ENCODE measurements at regions not wholly inside any gene's neighbourhood (a gene's known extent, or its start where the extent isn't known, plus 50 kb on each side); places are given as distances from the start of the nearest gene placed in this dataset.
"Not testable (repeated sequence)": the region's sequence is repeated elsewhere in the genome, so short reads cannot be mapped to it uniquely, and the experiment has no call there.

DNA sequence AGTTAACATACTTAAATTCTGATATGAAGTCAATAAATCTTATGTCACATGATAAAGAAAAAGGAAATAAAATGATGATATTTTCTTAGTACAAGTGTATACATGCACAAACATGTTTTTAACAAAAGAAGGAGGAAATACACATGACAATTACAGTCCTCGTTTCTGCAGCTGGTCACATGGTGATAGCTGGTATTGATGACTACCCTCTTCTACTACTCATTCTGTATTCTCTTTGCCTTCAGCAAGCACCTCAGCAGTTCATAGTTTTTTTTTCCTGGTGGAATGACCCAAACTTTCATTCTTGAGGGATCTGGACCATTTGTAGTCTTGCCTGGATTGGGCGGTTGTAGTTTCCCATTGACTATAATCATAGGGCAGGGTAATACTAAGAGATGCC lies 64.4 kb upstream of the CFAP126 start:
- Histone ChIP-seq H3K27me3 (ENCODE audit: control insufficient read depth in 1 of 2, insufficient read depth in 2 of 2, low read length in 2 of 2) (peaks cover 10 to 24% of the 10 kb centered on the region in 2 donors), H3K9ac (ENCODE audit: low read length) (no peak overlapping the region), H3K4me1 (ENCODE audit: insufficient read depth, low read length) (no peaks in the 10 kb centered on the region), H3K4me3 (ENCODE audit: low read depth in 1 of 2, low read length in 2 of 2) (no peak overlapping the region), H3K9me3 (ENCODE audit: low read length) (no peaks in the 10 kb centered on the region), H3K36me3 (ENCODE audit: insufficient read depth, low read length) (no peaks in the 10 kb centered on the region), H3K27ac (ENCODE audit: low read depth, low read length) (no peak overlapping the region)

DNA sequence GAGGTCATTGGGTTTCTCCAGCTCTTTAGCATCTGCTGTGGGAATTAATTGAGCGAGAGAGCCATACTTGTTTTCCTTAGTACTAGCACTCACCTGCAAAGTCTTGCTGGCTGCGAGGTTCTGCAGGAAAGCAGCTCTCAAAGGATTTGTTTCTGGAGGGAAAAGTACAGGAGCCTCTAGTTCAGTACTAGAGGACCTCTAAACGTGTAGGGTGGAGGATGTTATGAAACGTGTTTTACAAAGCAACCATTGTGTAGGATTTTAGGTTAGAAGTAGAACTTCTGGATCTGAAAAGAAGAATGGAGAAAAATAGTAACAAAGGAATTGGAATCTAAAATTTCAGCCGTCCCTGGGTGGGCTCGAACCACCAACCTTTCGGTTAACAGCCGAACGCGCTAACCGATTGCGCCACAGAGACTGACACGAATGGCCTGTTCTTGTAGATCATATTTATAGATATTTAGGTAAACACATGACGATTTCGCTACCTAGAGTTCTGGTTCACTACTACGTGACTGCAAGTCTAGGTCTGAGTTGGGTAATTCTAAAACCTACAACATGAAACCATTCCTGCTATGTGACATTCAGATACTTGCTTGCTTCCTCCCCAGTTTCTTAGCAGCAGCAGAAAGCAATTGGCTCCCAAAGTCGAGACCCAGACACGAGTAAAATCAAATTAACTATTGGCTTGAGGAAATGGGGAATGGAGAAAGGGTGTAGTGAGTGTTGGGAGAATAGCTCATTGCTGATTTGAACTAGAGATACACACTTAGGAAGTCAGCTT lies 60.2 kb upstream of the CFAP126 start:
- Histone ChIP-seq H3K27ac (ENCODE audit: low read depth, low read length) (no peak overlapping the region), H3K4me1 (ENCODE audit: insufficient read depth, low read length) (no peaks in the 10 kb centered on the region), H3K27me3 (ENCODE audit: control insufficient read depth in 1 of 2, insufficient read depth in 2 of 2, low read length in 2 of 2) (peaks cover 18 to 24% of the 10 kb centered on the region in 2 donors)

DNA sequence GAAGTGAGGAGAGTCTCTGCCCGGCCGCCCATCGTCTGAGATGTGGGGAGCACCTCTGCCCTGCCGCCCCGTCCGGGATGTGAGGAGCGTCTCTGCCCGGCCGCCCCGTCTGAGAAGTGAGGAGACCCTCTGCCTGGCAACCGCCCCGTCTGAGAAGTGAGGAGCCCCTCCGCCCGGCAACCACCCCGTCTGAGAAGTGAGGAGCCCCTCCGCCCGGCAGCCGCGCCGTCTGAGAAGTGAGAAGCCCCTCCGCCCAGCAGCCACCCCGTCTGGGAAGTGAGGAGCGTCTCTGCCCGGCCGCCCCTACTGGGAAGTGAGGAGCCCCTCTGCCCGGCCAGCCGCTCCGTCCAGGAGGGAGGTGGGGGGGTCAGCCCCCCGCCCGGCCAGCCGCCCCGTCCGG lies 55.2 kb upstream of the CFAP126 start:
- H3K9me3 ChIP-seq (ENCODE audit: low read length); H3K4me1 ChIP-seq (ENCODE audit: insufficient read depth, low read length); H3K9ac ChIP-seq (ENCODE audit: low read length); H3K36me3 ChIP-seq (ENCODE audit: insufficient read depth, low read length); H3K27ac ChIP-seq (ENCODE audit: low read depth, low read length); H3K4me3 ChIP-seq (ENCODE audit: low read depth in 1 of 2, low read length in 2 of 2): not testable (repeated sequence)
- peaks cover 6 to 15% of the 10 kb centered on the region in 2 donors for H3K27me3 ChIP-seq (ENCODE audit: control insufficient read depth in 1 of 2, insufficient read depth in 2 of 2, low read length in 2 of 2)

More for the DNA sequence above, 60.2 kb upstream of the CFAP126 start:
- Histone ChIP-seq H3K36me3 (ENCODE audit: insufficient read depth, low read length) (no peaks in the 10 kb centered on the region), H3K9ac (ENCODE audit: low read length) (no peak overlapping the region), H3K4me3 (ENCODE audit: low read depth in 1 of 2, low read length in 2 of 2) (no peak overlapping the region), H3K9me3 (ENCODE audit: low read length) (no peaks in the 10 kb centered on the region)

DNA sequence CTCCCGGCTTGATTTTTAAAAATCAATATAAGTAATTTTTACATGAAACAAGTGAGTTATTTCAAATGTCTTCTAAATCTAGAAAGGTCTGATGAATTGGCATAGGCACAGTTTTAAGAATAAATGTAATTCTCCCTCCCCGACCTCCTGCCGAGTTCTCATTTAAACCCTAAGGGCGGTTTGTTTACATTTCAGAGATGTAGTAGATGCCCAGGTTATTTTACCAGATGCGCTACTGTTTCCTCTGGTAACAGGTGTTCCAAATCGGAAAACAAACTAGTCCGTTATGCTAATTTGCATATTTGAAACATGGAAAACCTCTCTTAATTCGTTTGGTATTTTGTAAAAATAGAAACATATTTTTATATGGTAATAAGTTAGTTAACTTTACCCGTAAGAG lies 53.8 kb upstream of the CFAP126 start:
- Histone ChIP-seq H3K9ac (ENCODE audit: low read length) (no peak overlapping the region), H3K4me3 (ENCODE audit: low read depth in 1 of 2, low read length in 2 of 2) (no peak overlapping the region), H3K27ac (ENCODE audit: low read depth, low read length) (no peak overlapping the region), H3K4me1 (ENCODE audit: insufficient read depth, low read length) (no peaks in the 10 kb centered on the region), H3K27me3 (ENCODE audit: control insufficient read depth in 1 of 2, insufficient read depth in 2 of 2, low read length in 2 of 2) (peaks cover 0 to 1% of the 10 kb centered on the region in 2 donors), H3K36me3 (ENCODE audit: insufficient read depth, low read length) (no peaks in the 10 kb centered on the region), H3K9me3 (ENCODE audit: low read length) (no peaks in the 10 kb centered on the region)

DNA sequence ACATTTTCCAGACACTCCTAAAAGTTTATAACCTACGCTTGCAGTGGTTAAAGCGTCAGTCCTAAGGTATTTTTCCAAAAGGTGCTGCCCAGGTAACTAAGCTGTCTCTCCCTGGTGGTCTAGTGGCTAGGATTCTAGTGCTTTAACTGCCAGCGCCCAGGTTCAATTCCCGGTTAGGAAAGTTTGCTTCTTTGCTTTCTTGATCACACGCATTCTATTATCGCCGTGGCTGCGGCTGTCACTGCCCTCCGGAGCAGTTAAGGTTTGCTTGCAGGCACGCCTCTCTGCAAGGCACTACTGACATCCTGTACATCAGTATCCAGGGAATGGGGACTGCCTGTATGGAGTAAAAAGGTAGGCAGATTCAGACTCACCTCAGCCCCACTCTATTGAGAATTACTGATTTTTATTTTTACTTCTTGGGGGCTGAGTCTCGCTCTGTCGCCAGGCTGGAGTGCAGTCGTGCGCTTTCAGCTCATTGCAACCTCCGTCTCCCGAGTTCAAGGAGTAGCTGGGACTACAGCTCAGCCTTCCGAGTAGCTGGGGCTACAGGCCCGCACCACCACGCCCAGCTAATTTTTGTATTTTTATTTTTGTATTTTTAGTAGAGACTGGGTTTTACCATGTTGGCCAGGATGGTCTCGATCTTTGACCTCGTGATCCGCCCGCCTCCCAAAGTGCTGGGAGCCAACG lies 53.2 kb upstream of the CFAP126 start:
- H3K36me3 ChIP-seq (ENCODE audit: insufficient read depth, low read length) = no peaks in the 10 kb centered on the region
- no peak overlapping the region for H3K4me3 ChIP-seq (ENCODE audit: low read depth in 1 of 2, low read length in 2 of 2)

DNA sequence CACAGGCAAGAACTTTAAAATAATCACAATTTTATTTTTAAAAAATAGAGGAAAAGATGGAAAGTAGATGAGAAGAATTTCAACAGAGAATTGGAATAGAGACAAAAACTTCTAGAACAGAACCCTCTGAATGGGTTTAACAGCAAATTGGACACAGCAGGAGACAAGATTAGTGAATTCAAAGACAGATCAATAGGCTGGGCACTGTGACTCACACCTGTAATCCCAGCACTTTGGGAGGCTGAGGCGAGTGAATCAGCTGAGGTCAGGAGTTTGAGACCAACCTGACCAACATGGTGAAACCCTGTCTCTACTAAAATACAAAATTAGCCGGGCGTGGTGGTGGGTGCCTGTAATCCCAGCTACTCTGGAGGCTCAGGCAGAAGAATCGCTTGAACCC lies 49.9 kb upstream of the CFAP126 start:
- H3K4me3 ChIP-seq (ENCODE audit: low read depth in 1 of 2, low read length in 2 of 2); H3K27ac ChIP-seq (ENCODE audit: low read depth, low read length); H3K9me3 ChIP-seq (ENCODE audit: low read length); H3K9ac ChIP-seq (ENCODE audit: low read length); H3K27me3 ChIP-seq (ENCODE audit: control insufficient read depth in 1 of 2, insufficient read depth in 2 of 2, low read length in 2 of 2); H3K36me3 ChIP-seq (ENCODE audit: insufficient read depth, low read length); H3K4me1 ChIP-seq (ENCODE audit: insufficient read depth, low read length): not testable (repeated sequence)

More for the DNA sequence above, 53.2 kb upstream of the CFAP126 start:
- Histone ChIP-seq H3K27ac (ENCODE audit: low read depth, low read length) (no peak overlapping the region), H3K9ac (ENCODE audit: low read length) (no peak overlapping the region), H3K9me3 (ENCODE audit: low read length) (no peaks in the 10 kb centered on the region), H3K4me1 (ENCODE audit: insufficient read depth, low read length) (no peaks in the 10 kb centered on the region), H3K27me3 (ENCODE audit: control insufficient read depth in 1 of 2, insufficient read depth in 2 of 2, low read length in 2 of 2) (no peaks in the 10 kb centered on the region)

All from muscle layer of colon (tissue), 2 donors.